RPMI7951 (cell line): ENCODE measurements at regions not wholly inside any gene's neighbourhood (a gene's known extent, or its start where the extent isn't known, plus 50 kb on each side); places are given as distances from the start of the nearest gene placed in this dataset.
A peak's percentile ranks its signal among the peaks of the same experiment; 100 is the strongest.
"Not testable (repeated sequence)": the region's sequence is repeated elsewhere in the genome, so short reads cannot be mapped to it uniquely, and the experiment has no call there.

Experiments
- DNase-seq: peaks from one replicate; pipeline ENCODE4 v3.0.0-alpha.2; 2012; ENCODE audit warnings: low read depth

GRCh38 chr10:76815505-76815904 is 822.1 kb downstream of the KCNMA1 start:
- DNase-seq: not testable (repeated sequence)

GRCh38 chr10:76811430-76811829 is 826.2 kb downstream of the KCNMA1 start:
- no peak for DNase-seq

GRCh38 chr10:76788452-76788811 is 849.2 kb downstream of the KCNMA1 start:
- DNase-seq: no peak

GRCh38 chr10:76787746-76788451 is 849.7 kb downstream of the KCNMA1 start:
- no peak for DNase-seq

- DNase-seq: peak; percentile 42
These were observed 851.0 kb downstream of the KCNMA1 start for GRCh38 chr10:76786504-76787072.

- no peak for DNase-seq
These were observed 853.5 kb downstream of the KCNMA1 start for GRCh38 chr10:76784076-76784475.

GRCh38 chr10:76779796-76780301 is 857.8 kb downstream of the KCNMA1 start:
- no peak for DNase-seq

GRCh38 chr10:76778914-76779795 is 858.5 kb downstream of the KCNMA1 start:
- DNase-seq: peak; percentile 36

GRCh38 chr10:76774987-76775603 is 862.5 kb downstream of the KCNMA1 start:
- no peak for DNase-seq

- no peak for DNase-seq
These were observed 868.0 kb downstream of the KCNMA1 start for GRCh38 chr10:76769582-76769981.

GRCh38 chr10:76769161-76769560 is 868.4 kb downstream of the KCNMA1 start:
- DNase-seq: no peak

- DNase-seq: no peak
These were observed 870.9 kb downstream of the KCNMA1 start for GRCh38 chr10:76766682-76767081.

- DNase-seq: not testable (repeated sequence)
These were observed 872.7 kb downstream of the KCNMA1 start for GRCh38 chr10:76764921-76765320.

GRCh38 chr10:76764177-76764576 is 873.4 kb downstream of the KCNMA1 start:
- no peak for DNase-seq

GRCh38 chr10:76763376-76763775 is 874.2 kb downstream of the KCNMA1 start:
- no peak for DNase-seq

GRCh38 chr10:76759681-76760080 is 877.9 kb downstream of the KCNMA1 start:
- no peak for DNase-seq

GRCh38 chr10:76743169-76743568 is 894.4 kb downstream of the KCNMA1 start:
- DNase-seq: no peak

GRCh38 chr10:76740514-76740913 is 897.1 kb downstream of the KCNMA1 start:
- no peak for DNase-seq

- DNase-seq: no peak
These were observed 898.6 kb downstream of the KCNMA1 start for GRCh38 chr10:76738991-76739390.

GRCh38 chr10:76736815-76737618 is 900.6 kb downstream of the KCNMA1 start:
- DNase-seq: no peak

- DNase-seq: no peak
These were observed 901.2 kb downstream of the KCNMA1 start for GRCh38 chr10:76736392-76736791.
